GM23338 (cell line): ENCODE measurements at regions not wholly inside any gene's neighbourhood (a gene's known extent, or its start where the extent isn't known, plus 50 kb on each side); places are given as distances from the start of the nearest gene placed in this dataset.

Experiments
- CREB1 ChIP-seq: fragments of 250-450 bp; sonication (Bioruptor Pico); IDR thresholded peaks from 2 replicates; pipeline ENCODE4 v1.5.0; 2020; ENCODE audit warnings: low read depth, mild to moderate bottlenecking, moderate library complexity
- EZH2 ChIP-seq: fragments of 200-600 bp; sonication (generic); IDR thresholded peaks from one replicate; pipeline ENCODE4 v1.8.0; 2017; ENCODE audit warnings: antibody characterized with exemption, mild to moderate bottlenecking, low read depth; ENCODE audit not compliant: unreplicated experiment
- EZH2phosphoT487 ChIP-seq: fragments of 200-600 bp; sonication (generic); IDR thresholded peaks from one replicate; pipeline ENCODE4 v1.8.1; 2018; ENCODE audit warnings: antibody characterized with exemption; ENCODE audit not compliant: unreplicated experiment
- STAT1 ChIP-seq: IDR thresholded peaks from one replicate; pipeline ENCODE4 v1.6.1; 2016; ENCODE audit warnings: antibody characterized with exemption; ENCODE audit not compliant: unreplicated experiment
- ZNF331 ChIP-seq: fragments of 250-450 bp; sonication (Bioruptor Pico); IDR thresholded peaks from 2 replicates; pipeline ENCODE4 v1.5.0; 2020; ENCODE audit warnings: low read depth, mild to moderate bottlenecking, moderate library complexity
- TF ChIP-seq, protein P1 (sequence below), 2 experiments: fragments of 200-600 bp in 1 of 2; sonication (generic) in 1 of 2; conservative IDR thresholded peaks; 2 replicates each; pipeline versions ENCODE4 v1.5.1 to v1.6.1; 2016 to 2017; ENCODE audit warnings: antibody characterized with exemption in 2 of 2, low read depth in 2 of 2, mild to moderate bottlenecking in 2 of 2, moderate library complexity in 1 of 2

DNA sequence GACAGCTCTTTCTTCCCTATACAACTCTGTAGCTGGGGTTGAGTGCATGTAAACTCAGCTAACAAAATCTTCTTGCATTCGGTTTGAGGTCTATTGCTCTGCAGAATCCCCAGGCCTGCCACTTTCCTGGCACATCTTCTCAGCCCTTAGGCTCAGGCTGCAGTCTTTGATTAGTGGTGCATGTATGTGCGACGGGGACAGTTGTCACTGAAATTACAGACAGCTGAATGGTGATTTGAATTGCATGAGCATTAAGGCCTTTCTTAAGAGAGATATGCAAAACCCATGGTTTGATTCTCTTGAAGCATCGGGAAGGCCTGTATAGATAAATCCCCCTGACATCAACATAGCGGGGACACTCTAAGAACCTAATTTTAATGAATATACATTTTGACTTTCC, 222.8 kb downstream of the CDH26 start:
- TF ChIP-seq, protein P1, sequence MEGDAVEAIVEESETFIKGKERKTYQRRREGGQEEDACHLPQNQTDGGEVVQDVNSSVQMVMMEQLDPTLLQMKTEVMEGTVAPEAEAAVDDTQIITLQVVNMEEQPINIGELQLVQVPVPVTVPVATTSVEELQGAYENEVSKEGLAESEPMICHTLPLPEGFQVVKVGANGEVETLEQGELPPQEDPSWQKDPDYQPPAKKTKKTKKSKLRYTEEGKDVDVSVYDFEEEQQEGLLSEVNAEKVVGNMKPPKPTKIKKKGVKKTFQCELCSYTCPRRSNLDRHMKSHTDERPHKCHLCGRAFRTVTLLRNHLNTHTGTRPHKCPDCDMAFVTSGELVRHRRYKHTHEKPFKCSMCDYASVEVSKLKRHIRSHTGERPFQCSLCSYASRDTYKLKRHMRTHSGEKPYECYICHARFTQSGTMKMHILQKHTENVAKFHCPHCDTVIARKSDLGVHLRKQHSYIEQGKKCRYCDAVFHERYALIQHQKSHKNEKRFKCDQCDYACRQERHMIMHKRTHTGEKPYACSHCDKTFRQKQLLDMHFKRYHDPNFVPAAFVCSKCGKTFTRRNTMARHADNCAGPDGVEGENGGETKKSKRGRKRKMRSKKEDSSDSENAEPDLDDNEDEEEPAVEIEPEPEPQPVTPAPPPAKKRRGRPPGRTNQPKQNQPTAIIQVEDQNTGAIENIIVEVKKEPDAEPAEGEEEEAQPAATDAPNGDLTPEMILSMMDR (conservative IDR thresholded peaks at IDR 0.05; ENCODE audit: low read depth in 2 of 2) = no peak
- no peak for TF ChIP-seq CREB1 (CRISPR knock-in tag)
- no peak for TF ChIP-seq EZH2
- no peak for TF ChIP-seq EZH2phosphoT487
- TF ChIP-seq STAT1 = no peak
- no peak for TF ChIP-seq ZNF331 (CRISPR knock-in tag)
